C4-2B (cell line): ENCODE measurements at regions not wholly inside any gene's neighbourhood (a gene's known extent, or its start where the extent isn't known, plus 50 kb on each side); places are given as distances from the start of the nearest gene placed in this dataset.
A peak's percentile ranks its signal among the peaks of the same experiment; 100 is the strongest.

Source experiments
- H3K27ac ChIP-seq: fragments of 450-650 bp; 2 replicates; pipeline ENCODE4 v1.5.1; 2017
- ZFX ChIP-seq: fragments of 450-650 bp; IDR thresholded peaks from 2 replicates; pipeline ENCODE4 v1.6.1; 2017
- TF ChIP-seq, protein P1 (sequence below): fragments of 450-650 bp; conservative IDR thresholded peaks from 2 replicates; pipeline ENCODE4 v1.5.1; 2017; ENCODE audit warnings: mild to moderate bottlenecking

- peak overlapping the region; percentile 80 for H3K27ac ChIP-seq
- TF ChIP-seq ZFX: no peak
- TF ChIP-seq, protein P1, sequence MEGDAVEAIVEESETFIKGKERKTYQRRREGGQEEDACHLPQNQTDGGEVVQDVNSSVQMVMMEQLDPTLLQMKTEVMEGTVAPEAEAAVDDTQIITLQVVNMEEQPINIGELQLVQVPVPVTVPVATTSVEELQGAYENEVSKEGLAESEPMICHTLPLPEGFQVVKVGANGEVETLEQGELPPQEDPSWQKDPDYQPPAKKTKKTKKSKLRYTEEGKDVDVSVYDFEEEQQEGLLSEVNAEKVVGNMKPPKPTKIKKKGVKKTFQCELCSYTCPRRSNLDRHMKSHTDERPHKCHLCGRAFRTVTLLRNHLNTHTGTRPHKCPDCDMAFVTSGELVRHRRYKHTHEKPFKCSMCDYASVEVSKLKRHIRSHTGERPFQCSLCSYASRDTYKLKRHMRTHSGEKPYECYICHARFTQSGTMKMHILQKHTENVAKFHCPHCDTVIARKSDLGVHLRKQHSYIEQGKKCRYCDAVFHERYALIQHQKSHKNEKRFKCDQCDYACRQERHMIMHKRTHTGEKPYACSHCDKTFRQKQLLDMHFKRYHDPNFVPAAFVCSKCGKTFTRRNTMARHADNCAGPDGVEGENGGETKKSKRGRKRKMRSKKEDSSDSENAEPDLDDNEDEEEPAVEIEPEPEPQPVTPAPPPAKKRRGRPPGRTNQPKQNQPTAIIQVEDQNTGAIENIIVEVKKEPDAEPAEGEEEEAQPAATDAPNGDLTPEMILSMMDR: no peak
Measured at GRCh38 chr7:340979-341694, 51.2 kb downstream of the FOXL3 start.

DNA sequence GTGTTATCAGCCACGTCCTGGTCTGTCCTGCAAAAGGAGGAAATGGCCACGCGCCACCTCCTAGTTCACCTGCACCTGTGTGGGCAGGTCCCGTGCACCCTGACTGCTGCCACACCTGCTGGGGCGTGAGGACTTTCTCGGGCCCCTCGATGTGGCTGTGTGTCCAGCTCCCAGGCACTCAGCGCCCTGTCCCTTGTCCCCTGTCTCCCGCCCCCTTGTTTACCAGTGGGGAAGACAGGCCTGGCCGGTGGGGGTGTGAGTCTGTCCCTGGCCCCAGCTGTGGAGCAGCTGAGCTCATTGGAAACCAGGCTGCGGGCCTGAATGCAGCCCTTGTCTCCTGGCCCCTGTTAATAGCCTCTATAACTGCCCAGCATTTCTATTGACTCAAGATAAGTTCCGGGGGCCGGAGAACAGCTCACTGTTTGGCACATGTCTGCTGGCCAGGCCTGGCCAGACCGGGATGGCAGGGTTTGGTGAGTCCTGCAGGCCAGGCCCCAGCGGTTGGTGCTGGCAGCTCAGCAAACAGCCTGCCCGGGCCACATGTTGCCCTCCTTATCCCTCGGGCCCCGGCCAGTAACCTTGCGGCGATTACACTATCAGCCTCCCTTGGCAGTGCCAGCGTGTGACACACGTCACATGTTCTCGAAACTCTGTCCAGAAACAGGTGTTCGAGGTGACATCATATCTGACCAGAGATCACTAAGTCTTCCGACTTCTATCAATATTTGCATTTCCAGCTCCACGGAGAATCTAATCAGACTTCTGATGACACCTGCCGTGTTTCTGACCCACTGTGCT, 52.1 kb downstream of the FOXL3 start:
- TF ChIP-seq ZFX: peak; percentile 17; the same call in 1 of the 2 replicates
- TF ChIP-seq, protein P1: no peak
- H3K27ac ChIP-seq: peak overlapping the region; percentile 80

- TF ChIP-seq, protein P1: no peak
- no peak for TF ChIP-seq ZFX
Measured at GRCh38 chr7:342681-343216, 52.8 kb downstream of the FOXL3 start.

GRCh38 chr7:343227-343822, 53.4 kb downstream of the FOXL3 start:
- H3K27ac ChIP-seq: peak overlapping the region; percentile 80

More at GRCh38 chr7:342681-343216, 52.8 kb downstream of the FOXL3 start:
- peak overlapping the region; percentile 80 for H3K27ac ChIP-seq

DNA sequence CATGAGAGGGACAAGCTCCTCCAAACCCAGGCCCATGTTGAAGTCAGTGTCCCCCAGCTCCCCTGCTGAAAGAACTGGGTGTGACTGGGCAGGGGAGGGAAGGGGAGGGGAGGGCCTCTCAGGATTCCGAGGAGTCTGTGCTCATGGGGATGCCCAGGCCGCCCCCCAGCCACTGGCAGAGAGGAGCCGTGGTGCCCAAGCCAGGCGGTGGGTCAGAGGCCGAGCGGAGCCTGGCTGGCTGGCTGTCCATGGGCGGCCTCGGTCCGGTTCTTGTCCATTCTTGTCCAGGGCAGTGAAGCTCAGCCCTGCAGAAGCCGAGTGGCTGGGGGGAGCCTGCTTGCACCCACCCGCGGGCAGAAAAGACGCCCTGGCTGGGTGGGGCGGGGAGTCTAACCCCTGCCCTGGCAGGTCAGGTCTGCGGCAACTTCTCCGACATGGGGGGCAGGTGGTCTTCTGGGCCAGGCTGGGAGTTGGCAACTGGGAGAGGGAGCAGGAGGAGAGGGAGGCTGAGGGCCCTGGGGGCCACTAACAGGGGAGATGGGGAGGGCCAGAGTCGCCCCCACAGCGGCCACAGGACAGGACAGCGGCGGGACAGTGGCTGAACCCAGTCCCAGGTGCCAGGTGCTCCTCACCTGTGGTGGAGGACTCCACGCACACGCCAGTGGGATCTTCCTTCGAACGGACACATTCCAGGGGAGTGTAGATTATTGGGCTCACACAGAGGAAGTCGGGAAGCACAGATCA, 54.1 kb downstream of the FOXL3 start:
- no peak for TF ChIP-seq ZFX
- TF ChIP-seq, protein P1: no peak
- H3K27ac ChIP-seq: peak overlapping the region; percentile 80; the same call in 1 of the 2 replicates

More at GRCh38 chr7:343227-343822, 53.4 kb downstream of the FOXL3 start:
- TF ChIP-seq, protein P1: no peak
- TF ChIP-seq ZFX: no peak

DNA sequence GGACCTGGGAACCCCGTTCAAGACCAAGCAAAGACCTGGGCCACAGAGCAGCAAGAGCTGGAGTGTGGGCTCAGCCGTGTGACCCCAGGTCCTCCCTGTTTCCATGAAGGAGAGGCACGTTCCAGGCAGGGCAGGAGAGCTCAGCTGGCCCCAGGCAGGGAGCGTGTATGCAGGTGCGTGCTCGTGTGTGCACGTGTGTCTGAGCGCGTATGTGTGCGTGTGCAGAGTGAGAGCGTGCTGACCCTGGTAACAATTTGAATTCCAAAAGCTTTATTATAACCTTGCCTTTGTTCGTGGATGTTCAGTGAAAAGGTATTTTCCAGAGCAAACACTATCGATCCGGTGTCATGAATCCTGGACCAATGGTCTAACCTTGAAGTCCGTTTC, 54.6 kb downstream of the FOXL3 start:
- H3K27ac ChIP-seq: no peak overlapping the region; the same call in 1 of the 2 replicates
- TF ChIP-seq, protein P1: no peak
- no peak for TF ChIP-seq ZFX
